GM21367 (cell line): ENCODE measurements at regions not wholly inside any gene's neighbourhood (a gene's known extent, or its start where the extent isn't known, plus 50 kb on each side); places are given as distances from the start of the nearest gene placed in this dataset.
"Not testable (repeated sequence)": the region's sequence is repeated elsewhere in the genome, so short reads cannot be mapped to it uniquely, and the experiment has no call there.

Source experiments
- ATAC-seq: cut with Tn5 transposase; IDR thresholded peaks from one replicate; pipeline ENCODE4 v1.9.1; 2021; ENCODE audit not compliant: unreplicated experiment

DNA sequence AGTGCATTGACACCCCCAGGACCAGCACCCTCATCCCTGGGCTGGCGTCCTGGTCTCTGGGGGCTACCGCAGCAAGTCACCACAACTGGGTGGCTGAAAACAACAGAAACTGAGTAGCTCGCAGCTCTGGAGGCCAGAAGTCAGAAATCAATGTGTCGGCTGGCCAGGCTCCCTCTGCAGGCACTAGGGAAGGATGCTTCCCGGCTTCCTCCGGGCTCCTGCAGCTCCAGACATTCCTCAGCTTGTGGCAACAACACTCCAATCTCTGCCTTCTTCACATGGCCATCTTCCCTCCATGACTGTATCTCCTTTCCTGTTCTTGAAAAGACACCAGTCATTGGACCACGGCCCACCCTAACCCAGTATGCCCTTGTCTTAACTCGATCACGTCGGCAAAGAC, 224.2 kb downstream of the NPHP4 start:
- no peak for ATAC-seq

- not testable (repeated sequence) for ATAC-seq
Measured at GRCh38 chr1:5766996-5767395, 225.2 kb downstream of the NPHP4 start.

- no peak for ATAC-seq
Measured at GRCh38 chr1:5765997-5766913, 226.0 kb downstream of the NPHP4 start.

GRCh38 chr1:5765483-5765882, 226.7 kb downstream of the NPHP4 start:
- no peak for ATAC-seq

DNA sequence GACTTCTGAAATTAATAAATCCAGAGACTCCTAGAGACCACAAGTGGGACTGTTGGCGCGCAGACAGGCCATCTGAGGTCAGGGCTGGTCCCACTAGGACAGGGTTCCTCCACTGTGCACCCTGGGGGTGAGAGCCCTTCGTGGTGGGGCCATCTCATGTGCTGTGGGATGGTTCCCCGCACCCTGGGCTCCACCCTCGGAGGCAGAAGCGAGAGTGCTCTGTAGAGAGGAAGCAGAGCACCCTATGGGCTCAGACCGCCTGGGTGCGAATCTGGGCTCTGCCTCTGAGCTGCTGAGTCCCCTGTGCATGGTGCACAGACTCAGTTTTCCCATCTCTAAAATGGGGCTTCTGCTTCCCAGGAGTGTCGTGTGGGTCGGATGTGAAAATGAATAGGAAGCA, 227.3 kb downstream of the NPHP4 start:
- no peak for ATAC-seq

DNA sequence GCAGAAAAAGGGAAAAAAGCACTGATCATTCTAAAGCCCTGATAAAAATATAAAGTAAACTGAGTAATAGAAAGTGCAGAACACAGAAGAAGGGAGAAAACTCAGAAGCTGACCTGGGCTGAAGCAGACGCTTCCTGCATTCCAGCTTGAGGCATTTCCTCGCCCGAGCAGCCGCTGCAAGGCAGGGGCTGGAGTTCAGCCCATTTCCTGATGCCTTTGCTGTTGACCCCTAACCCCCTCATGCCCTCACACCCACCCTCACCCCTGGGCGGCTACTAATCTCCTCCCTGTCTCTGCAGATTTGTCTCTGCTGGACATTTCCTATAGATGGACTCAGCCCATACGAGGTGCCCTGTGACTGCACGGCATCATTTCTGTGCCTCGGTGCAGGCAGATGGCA, 227.8 kb downstream of the NPHP4 start:
- no peak for ATAC-seq

DNA sequence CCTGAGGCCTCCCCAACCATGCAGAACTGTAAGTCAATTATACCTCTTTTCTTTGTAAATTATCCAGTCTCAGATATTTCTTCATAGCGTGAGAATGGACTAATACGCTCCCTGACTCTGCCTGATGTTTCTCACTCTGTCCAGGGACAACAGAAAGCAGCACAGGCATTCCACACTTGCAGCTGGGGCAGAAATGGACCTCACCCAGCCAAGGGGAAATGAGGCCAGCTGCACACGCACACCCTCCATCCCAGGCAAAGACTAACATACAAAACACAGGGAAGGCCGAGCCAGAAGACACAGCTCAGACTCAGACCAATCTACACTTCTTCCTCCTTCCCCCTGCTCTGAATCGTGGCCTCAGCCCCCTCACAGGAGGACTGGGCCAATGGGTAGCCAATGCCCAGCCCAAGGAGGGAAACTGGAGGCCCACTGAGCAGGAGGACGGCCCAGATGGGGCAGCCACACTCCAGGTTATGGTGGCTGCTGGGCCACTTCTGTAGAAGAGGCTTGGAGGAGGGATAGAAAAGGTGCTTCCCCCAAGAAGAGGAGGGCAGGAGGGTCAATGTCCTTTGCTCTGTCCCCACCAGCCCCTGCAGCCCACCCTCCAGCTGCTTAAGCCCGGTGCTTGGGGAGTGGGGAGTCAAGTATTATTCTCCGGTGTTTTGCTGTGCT, 228.4 kb downstream of the NPHP4 start:
- ATAC-seq, result no peak

DNA sequence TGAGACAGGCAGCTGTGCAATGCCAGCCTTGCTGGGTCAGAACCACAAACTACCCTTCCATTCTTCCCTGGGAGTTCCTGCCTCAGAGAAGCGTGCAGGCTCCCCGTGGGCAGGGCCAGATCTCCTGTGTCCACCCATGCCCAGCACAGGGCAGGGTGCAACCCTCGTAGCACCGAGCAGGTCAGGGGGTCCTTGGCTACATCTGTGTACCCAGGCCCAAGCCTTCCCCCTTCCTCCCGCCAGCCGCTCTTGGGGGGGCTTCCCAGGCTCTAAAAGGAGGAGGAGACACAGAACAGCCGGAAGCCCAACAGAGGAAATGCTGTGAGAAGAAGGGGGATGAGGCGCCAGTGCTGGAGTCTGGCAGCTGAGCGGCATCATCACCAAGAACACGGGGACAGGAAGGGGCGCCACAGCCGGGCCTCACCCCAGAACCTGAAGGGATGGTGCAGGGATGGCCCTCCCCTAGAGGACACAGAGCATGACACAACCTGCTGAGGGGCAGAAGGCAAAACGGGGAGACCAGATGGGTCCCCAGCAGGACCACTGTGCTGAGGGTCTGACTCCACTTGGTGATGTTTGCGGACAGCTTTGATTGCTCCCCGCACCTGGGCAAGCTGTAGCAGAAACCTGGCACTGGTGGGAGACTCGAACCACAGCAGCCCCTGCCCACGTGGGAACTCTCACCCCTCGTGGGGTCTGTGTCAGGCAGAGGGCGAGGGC, 233.2 kb downstream of the NPHP4 start:
- no peak for ATAC-seq

DNA sequence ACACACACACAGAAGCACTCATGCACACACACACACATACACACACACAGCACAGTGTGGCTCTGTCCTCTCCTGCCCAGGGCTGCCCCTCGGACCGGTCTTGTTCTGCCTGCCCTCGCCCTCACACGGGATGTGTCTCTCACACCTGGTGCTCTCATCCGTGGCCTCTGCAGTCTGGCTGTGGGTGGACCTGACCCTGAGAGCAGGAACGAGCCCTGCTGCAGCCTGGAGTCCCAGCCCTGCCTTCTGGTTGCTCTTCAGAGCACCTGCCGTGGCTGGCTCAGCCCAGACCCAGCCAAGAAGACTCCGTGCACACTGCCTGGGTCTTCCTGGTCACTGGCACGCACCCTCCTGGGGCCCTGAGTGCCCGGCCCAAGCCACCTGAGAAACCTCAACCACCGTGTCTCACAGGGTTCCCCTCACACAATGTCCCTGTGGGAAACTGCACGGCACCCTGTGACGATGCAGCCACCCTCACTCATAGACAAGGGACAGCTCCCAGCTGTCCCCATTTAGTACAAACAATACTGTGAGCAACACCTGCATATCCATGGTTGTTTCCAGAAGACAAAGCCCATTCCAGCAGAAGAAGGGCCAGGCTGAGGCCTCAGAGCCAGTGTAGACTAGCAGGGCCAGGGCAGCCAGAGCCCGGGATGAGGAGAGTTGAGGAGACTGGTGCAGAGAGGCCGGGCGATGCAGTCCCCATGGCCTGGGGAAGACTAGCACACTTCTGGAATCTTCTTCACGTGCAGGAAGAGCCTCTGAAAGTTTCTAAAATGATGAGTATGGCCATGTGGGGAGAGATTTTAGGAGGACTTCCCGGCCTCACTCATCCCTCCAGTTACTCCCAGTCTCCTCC, 234.0 kb downstream of the NPHP4 start:
- ATAC-seq, result no peak

- ATAC-seq, result no peak
Measured at GRCh38 chr1:5757187-5757805, 234.9 kb downstream of the NPHP4 start.

- no peak for ATAC-seq
Measured at GRCh38 chr1:5756434-5757186, 235.6 kb downstream of the NPHP4 start.

- ATAC-seq, result no peak
Measured at GRCh38 chr1:5755552-5756125, 236.6 kb downstream of the NPHP4 start.

DNA sequence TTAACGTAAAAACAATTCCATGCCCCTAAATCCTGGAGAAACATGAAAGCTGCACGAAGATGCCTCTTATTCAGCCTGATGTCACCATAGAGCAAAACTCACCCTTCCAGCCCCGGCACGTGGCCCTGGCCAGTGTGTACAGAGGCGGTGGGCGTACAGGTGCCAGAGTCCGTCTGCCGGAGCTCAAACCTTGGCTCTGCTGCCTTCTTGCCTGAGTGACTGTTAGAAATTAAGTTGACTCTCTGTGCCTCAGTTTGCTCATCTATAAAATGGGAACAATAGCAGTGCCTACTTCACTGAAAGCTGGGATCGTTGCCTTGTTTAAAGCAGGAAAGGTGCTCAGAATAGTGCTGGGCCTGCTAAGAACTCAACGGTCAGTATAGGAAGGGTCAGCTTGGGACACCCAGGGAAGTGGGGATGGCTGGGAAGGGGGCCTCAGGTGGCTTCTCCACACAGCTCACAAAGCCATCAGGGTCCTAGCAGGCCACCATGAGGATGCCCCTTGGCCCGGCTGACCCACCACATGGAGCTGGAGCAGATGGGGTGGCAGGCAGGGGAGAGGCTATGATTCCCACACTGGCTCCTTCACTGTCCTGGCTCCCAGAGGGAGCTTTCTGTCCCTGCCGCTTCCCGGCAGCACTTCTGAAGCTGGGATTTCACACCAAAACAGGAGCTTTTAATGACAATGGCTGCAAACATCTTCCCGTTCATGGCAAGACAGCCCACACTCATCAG, 237.2 kb downstream of the NPHP4 start:
- ATAC-seq, result no peak

- ATAC-seq, result no peak
Measured at GRCh38 chr1:5753549-5754421, 238.4 kb downstream of the NPHP4 start.

- no peak for ATAC-seq
Measured at GRCh38 chr1:5752746-5753548, 239.3 kb downstream of the NPHP4 start.

DNA sequence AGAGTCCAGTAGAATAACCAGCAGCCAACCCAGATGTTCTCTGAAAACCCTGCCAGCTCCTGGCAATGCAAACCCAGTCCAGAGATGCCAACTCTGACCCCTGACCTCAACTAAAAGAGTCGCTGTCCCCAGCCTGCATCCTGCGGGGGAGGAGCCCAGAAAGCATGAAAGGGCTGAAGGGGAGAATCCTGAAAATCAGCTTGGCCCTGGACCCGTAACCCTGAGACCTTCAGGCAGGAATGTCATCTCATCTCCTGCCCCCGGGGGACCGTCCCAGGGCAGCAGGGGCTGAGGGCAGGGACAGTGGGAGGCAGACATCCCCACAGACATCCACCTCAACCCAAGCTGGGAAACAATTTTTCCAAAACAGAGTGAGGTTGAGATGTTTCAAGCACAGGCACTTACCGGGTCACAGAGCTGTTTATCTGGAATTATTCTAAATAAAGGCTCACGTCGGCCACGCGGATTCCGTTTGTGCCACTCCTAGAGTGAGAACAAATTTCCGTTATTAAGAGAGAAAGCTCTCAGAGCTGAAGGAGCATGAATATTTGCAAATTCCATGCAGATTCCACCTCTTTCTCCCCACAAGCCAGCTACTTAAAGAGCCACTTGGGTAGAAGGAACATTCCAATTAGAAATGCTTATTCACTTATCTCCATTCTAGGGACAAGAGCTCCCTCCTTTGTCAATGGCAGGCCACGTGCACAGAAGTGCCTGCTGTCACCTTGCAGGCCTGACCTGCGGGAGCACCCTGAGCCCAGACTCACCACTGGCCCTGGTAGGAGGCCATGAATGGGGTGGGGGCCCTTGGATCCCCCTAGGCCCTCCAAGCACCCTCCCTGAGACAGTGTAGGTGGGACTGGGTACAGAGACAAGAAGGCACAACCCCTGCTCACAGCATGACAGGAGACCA, 240.1 kb downstream of the NPHP4 start:
- no peak for ATAC-seq
